GM04503 (cell line): ENCODE measurements at regions not wholly inside any gene's neighbourhood (a gene's known extent, or its start where the extent isn't known, plus 50 kb on each side); places are given as distances from the start of the nearest gene placed in this dataset.
"Not testable (repeated sequence)": the region's sequence is repeated elsewhere in the genome, so short reads cannot be mapped to it uniquely, and the experiment has no call there.

ENCODE experiments used
- DNase-seq: peaks from one replicate; pipeline ENCODE4 v3.0.0-alpha.2; 2012; ENCODE audit warnings: low read depth

GRCh38 chr4:79547851-79548250 lies 139.8 kb upstream of the GK2 start:
- no peak for DNase-seq

GRCh38 chr4:79545292-79545691 lies 137.3 kb upstream of the GK2 start:
- DNase-seq: not testable (repeated sequence)

GRCh38 chr4:79540143-79540542 lies 132.1 kb upstream of the GK2 start:
- DNase-seq: no peak

- no peak for DNase-seq
Measured at GRCh38 chr4:79535516-79535915, 127.5 kb upstream of the GK2 start.

GRCh38 chr4:79528241-79528706 lies 120.2 kb upstream of the GK2 start:
- no peak for DNase-seq

- DNase-seq: no peak
Measured at GRCh38 chr4:79526641-79527565, 118.9 kb upstream of the GK2 start.

GRCh38 chr4:79516114-79516513 lies 108.1 kb upstream of the GK2 start:
- DNase-seq: no peak

GRCh38 chr4:79514621-79515329 lies 106.7 kb upstream of the GK2 start:
- DNase-seq: no peak

- no peak for DNase-seq
Measured at GRCh38 chr4:79513576-79513975, 105.5 kb upstream of the GK2 start.

- DNase-seq: no peak
Measured at GRCh38 chr4:79512363-79512762, 104.3 kb upstream of the GK2 start.

GRCh38 chr4:79502081-79502480 lies 94.1 kb upstream of the GK2 start:
- no peak for DNase-seq

- DNase-seq: no peak
Measured at GRCh38 chr4:79498282-79498681, 90.3 kb upstream of the GK2 start.

- no peak for DNase-seq
Measured at GRCh38 chr4:79497001-79497400, 89.0 kb upstream of the GK2 start.

GRCh38 chr4:79495447-79495846 lies 87.4 kb upstream of the GK2 start:
- no peak for DNase-seq

GRCh38 chr4:79492148-79492547 lies 84.1 kb upstream of the GK2 start:
- no peak for DNase-seq

GRCh38 chr4:79489506-79489905 lies 81.5 kb upstream of the GK2 start:
- no peak for DNase-seq

- DNase-seq: no peak
Measured at GRCh38 chr4:79476196-79476595, 68.2 kb upstream of the GK2 start.

- DNase-seq: no peak
Measured at GRCh38 chr4:79473439-79473724, 65.4 kb upstream of the GK2 start.

GRCh38 chr4:79472693-79473438 lies 64.8 kb upstream of the GK2 start:
- DNase-seq: no peak

GRCh38 chr4:79472036-79472435 lies 64.0 kb upstream of the GK2 start:
- no peak for DNase-seq

GRCh38 chr4:79471309-79471708 lies 63.3 kb upstream of the GK2 start:
- DNase-seq: no peak

- DNase-seq: no peak
Measured at GRCh38 chr4:79467246-79467932, 59.4 kb upstream of the GK2 start.
